ENCODE measurements at regions not wholly inside any gene's neighbourhood (a gene's known extent, or its start where the extent isn't known, plus 50 kb on each side); places are given as distances from the start of the nearest gene placed in this dataset.

DNA sequence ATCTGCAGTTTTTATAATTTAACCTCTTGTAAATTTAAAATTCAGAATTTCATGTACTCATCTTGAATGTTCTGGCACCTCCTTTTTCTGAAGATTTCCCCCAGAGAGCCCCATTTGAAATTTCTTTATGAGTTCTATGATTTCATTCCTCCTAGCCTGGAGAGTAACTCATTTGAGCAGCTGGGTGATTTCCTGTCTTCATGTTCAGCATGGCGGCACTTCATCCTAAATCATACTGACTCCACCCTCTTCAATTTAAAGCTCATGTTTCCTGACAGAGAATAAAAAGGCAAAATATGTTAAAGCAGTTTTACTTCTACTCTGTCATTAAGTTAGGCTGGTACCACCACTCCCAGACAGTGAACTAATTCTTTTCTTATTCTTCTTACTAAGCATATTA is 250.9 kb upstream of the POU3F2 start:
- DNase-seq (ENCODE audit: low read depth): no peak
- H3K4me3 ChIP-seq (ENCODE audit: low read depth, low read length): no peak overlapping the region
- TF ChIP-seq, protein P1, sequence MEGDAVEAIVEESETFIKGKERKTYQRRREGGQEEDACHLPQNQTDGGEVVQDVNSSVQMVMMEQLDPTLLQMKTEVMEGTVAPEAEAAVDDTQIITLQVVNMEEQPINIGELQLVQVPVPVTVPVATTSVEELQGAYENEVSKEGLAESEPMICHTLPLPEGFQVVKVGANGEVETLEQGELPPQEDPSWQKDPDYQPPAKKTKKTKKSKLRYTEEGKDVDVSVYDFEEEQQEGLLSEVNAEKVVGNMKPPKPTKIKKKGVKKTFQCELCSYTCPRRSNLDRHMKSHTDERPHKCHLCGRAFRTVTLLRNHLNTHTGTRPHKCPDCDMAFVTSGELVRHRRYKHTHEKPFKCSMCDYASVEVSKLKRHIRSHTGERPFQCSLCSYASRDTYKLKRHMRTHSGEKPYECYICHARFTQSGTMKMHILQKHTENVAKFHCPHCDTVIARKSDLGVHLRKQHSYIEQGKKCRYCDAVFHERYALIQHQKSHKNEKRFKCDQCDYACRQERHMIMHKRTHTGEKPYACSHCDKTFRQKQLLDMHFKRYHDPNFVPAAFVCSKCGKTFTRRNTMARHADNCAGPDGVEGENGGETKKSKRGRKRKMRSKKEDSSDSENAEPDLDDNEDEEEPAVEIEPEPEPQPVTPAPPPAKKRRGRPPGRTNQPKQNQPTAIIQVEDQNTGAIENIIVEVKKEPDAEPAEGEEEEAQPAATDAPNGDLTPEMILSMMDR (conservative IDR thresholded peaks at IDR 0.05; ENCODE audit: low read depth, low read length): no peak

- H3K4me3 ChIP-seq (ENCODE audit: low read depth, low read length): no peak overlapping the region
- TF ChIP-seq, protein P1 (conservative IDR thresholded peaks at IDR 0.05; ENCODE audit: low read depth, low read length): no peak
- DNase-seq (ENCODE audit: low read depth): no peak
These were observed 248.2 kb upstream of the POU3F2 start for GRCh38 chr6:98586163-98586562.

GRCh38 chr6:98587555-98587954 is 246.8 kb upstream of the POU3F2 start:
- TF ChIP-seq, protein P1 (conservative IDR thresholded peaks at IDR 0.05; ENCODE audit: low read depth, low read length): no peak
- no peak for DNase-seq (ENCODE audit: low read depth)
- H3K4me3 ChIP-seq (ENCODE audit: low read depth, low read length): no peak overlapping the region

DNA sequence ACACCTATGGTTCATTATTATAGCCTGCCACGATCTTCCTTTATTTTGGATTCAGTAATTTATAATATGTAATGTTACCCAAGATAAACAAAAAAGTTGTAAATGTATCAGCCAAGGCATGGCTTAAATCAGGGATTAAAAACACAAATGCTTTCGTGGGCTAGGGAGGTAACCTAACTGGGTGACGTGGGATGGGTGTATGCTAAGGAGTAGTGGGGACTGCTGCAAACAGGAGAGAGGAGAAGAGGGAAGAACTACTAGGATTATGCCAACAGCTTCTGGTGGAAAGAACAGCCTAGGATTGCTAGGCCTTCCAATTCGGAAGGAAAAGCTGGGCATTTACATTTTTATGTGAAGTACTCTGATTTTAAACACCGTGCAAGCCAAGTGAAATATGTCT is 244.8 kb upstream of the POU3F2 start:
- TF ChIP-seq, protein P1 (conservative IDR thresholded peaks at IDR 0.05; ENCODE audit: low read depth, low read length): no peak
- no peak overlapping the region for H3K4me3 ChIP-seq (ENCODE audit: low read depth, low read length)
- no peak for DNase-seq (ENCODE audit: low read depth)

- H3K4me3 ChIP-seq (ENCODE audit: low read depth, low read length): no peak overlapping the region
- DNase-seq (ENCODE audit: low read depth): no peak
- TF ChIP-seq, protein P1 (conservative IDR thresholded peaks at IDR 0.05; ENCODE audit: low read depth, low read length): no peak
These were observed 244.2 kb upstream of the POU3F2 start for GRCh38 chr6:98590136-98590681.

- DNase-seq (ENCODE audit: low read depth): no peak
- H3K4me3 ChIP-seq (ENCODE audit: low read depth, low read length): no peak overlapping the region
- TF ChIP-seq, protein P1 (conservative IDR thresholded peaks at IDR 0.05; ENCODE audit: low read depth, low read length): no peak
These were observed 243.4 kb upstream of the POU3F2 start for GRCh38 chr6:98590997-98591396.

- TF ChIP-seq, protein P1 (conservative IDR thresholded peaks at IDR 0.05; ENCODE audit: low read depth, low read length): no peak
- DNase-seq (ENCODE audit: low read depth): no peak
- no peak overlapping the region for H3K4me3 ChIP-seq (ENCODE audit: low read depth, low read length)
These were observed 240.7 kb upstream of the POU3F2 start for GRCh38 chr6:98593676-98594075.

Data from choroid plexus epithelial cell (primary cell).